ENCODE measurements at regions not wholly inside any gene's neighbourhood (a gene's known extent, or its start where the extent isn't known, plus 50 kb on each side); places are given as distances from the start of the nearest gene placed in this dataset.

DNA sequence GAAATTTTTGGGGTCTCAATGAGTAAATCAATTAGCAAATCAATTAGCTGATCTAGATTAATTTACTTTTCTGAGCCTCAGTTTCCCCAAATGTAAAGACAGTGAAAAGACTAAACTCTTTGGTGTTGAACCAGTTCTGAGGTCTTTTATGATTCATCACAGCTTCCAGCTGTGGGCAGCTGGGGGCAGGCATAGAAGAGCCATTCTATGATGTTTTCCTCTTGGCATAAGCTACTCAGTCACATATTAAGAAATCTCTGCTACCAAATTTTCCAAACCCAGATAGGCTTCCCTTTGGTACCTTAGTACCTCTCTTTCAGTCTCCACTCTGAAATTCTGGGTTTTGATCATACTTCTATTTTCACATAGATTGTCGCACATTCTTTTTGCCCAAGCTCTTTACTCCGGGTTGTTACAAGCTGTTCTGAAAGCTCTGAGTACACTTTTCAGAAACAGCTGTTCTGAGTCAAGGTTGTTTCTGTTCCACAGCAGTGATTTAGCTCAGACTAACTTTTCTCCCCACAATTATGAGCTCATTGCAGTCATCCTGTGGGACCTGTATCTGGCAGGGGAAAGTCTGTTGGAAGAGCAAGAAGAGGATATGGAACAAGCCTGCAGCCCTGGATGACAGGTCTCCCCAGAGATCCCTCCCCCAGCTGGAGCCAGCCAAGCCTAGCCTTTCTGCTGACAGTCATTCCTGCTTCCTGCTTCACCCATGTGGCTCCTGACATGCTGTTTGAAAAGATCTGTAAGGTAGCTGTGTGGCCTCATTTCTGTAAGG is 599.6 kb upstream of the GHITM start:
- no peaks in the 10 kb centered on the region for H3K9me1 ChIP-seq (replicated peaks; ENCODE audit: control insufficient read depth, extremely low read depth, insufficient read depth, low read length)
- DNase-seq (ENCODE audit: low read depth, low spot score) = no peak

DNA sequence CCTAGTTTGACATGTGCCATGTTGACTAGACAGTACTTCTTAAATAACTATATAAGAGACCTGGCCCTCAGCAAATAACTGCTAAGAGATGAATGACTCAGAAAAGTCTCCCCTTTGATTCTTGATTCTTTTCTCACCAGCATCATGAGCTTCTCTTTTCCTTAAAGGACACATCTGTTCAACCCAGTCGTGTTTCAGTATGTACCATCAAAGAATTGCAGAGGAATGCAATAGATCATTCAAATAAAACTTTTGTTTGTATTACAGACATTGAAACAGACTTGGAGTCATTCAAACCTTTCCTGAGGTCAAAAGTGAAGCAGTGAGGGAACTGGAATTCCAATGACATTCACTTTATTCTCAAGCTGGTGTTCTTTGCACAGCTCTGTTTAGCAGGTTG is 598.3 kb upstream of the GHITM start:
- no peak overlapping the region for H3K27ac ChIP-seq (ENCODE audit: insufficient read depth, low read depth, low read length)
- ChIA-PET POLR2A (no interaction called here), CTCF (interaction anchor here (1.4 kb wide), 1 partner anchor 330 kb away, joined by 3 read pairs; no protein-coding TSS in a partner anchor)
- peaks cover 6% of the 10 kb centered on the region for H3K4me1 ChIP-seq (ENCODE audit: control insufficient read depth, extremely low read depth, insufficient read depth, low read length)
- intact Hi-C loops (cut with micrococcal nuclease) (no loop called here), dilution Hi-C loops (cut with MboI; ENCODE audit: extremely low pct_ligation_motif_present, low sequenced_read_pairs) (no loop called here)
- no peaks in the 10 kb centered on the region for H3K9me3 ChIP-seq (replicated peaks; ENCODE audit: control insufficient read depth, insufficient read depth, low read length)
- no peaks in the 10 kb centered on the region for H3K79me2 ChIP-seq (ENCODE audit: control insufficient read depth, insufficient read depth, low read length)
- H4K20me1 ChIP-seq (replicated peaks; ENCODE audit: control insufficient read depth, extremely low read depth, insufficient read depth, low read length) = no peaks in the 10 kb centered on the region
- H3K36me3 ChIP-seq (ENCODE audit: control insufficient read depth in 2 of 2, extremely low read depth in 1 of 2, insufficient read depth in 2 of 2, low read length in 2 of 2) = no peaks in the 10 kb centered on the region
- H3K9me1 ChIP-seq (replicated peaks; ENCODE audit: control insufficient read depth, extremely low read depth, insufficient read depth, low read length) = no peaks in the 10 kb centered on the region
- no peak overlapping the region for H3K9ac ChIP-seq (replicated peaks; ENCODE audit: extremely low read depth, insufficient read depth, low read length)
- H3K27me3 ChIP-seq (ENCODE audit: control insufficient read depth in 2 of 2, insufficient read depth in 2 of 2, low read length in 2 of 2) = no peaks in the 10 kb centered on the region
- no peak overlapping the region for H3K4me3 ChIP-seq (replicated peaks in 1 of 3; ENCODE audit: insufficient read depth in 1 of 3, low read depth in 1 of 3, low read length in 3 of 3)
- DNase-seq (ENCODE audit: low read depth, low spot score) (peak; percentile 15), FAIRE-seq (no peak)
- H3K4me2 ChIP-seq (ENCODE audit: insufficient read depth, low read length) = no peak overlapping the region
- no peak overlapping the region for H2AFZ ChIP-seq (ENCODE audit: low read depth, low read length)
- no TSS peak for BruUV-seq (replicated peaks)
- no peak for TF ChIP-seq JUN (IDR thresholded peaks at IDR 0.05; ENCODE audit: borderline replicate concordance, insufficient read depth, insufficient read length, low read depth)
- no peak for TF ChIP-seq POLR2AphosphoS5 (IDR thresholded peaks at IDR 0.05; ENCODE audit: insufficient read depth, low read depth, low read length)
- no peak for TF ChIP-seq POLR2A (IDR thresholded peaks at IDR 0.05; ENCODE audit: low read depth, low read length)
- no peak for TF ChIP-seq EZH2 (IDR thresholded peaks at IDR 0.05; ENCODE audit: borderline replicate concordance, low read depth, low read length, severe bottlenecking)
- no peak for TF ChIP-seq MYC (IDR thresholded peaks at IDR 0.05; ENCODE audit: low read depth, low read length)
- TF ChIP-seq, protein P1, sequence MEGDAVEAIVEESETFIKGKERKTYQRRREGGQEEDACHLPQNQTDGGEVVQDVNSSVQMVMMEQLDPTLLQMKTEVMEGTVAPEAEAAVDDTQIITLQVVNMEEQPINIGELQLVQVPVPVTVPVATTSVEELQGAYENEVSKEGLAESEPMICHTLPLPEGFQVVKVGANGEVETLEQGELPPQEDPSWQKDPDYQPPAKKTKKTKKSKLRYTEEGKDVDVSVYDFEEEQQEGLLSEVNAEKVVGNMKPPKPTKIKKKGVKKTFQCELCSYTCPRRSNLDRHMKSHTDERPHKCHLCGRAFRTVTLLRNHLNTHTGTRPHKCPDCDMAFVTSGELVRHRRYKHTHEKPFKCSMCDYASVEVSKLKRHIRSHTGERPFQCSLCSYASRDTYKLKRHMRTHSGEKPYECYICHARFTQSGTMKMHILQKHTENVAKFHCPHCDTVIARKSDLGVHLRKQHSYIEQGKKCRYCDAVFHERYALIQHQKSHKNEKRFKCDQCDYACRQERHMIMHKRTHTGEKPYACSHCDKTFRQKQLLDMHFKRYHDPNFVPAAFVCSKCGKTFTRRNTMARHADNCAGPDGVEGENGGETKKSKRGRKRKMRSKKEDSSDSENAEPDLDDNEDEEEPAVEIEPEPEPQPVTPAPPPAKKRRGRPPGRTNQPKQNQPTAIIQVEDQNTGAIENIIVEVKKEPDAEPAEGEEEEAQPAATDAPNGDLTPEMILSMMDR (IDR thresholded peaks at IDR 0.05; ENCODE audit: extremely low read depth in 1 of 2, insufficient read depth in 1 of 2, low read depth in 1 of 2, low read length in 2 of 2) = no peak
- TF ChIP-seq, protein P2, sequence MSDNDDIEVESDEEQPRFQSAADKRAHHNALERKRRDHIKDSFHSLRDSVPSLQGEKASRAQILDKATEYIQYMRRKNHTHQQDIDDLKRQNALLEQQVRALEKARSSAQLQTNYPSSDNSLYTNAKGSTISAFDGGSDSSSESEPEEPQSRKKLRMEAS (IDR thresholded peaks at IDR 0.05; ENCODE audit: insufficient read depth, insufficient read length) = no peak
- no peak for TF ChIP-seq FOS (IDR thresholded peaks at IDR 0.05; ENCODE audit: borderline replicate concordance, insufficient read depth, low read length)
- TF ChIP-seq GATA2 (IDR thresholded peaks at IDR 0.05; ENCODE audit: insufficient read depth, insufficient read length, low read depth, low read length) = no peak

More for the DNA sequence above, 599.6 kb upstream of the GHITM start:
- intact Hi-C loops (cut with micrococcal nuclease) (no loop called here), dilution Hi-C loops (cut with MboI; ENCODE audit: extremely low pct_ligation_motif_present, low sequenced_read_pairs) (no loop called here)
- no TSS peak for BruUV-seq (replicated peaks)
- no peak for FAIRE-seq
- no peak for TF ChIP-seq MYC (IDR thresholded peaks at IDR 0.05; ENCODE audit: low read depth, low read length)
- no peak for TF ChIP-seq POLR2AphosphoS5 (IDR thresholded peaks at IDR 0.05; ENCODE audit: insufficient read depth, low read depth, low read length)
- TF ChIP-seq GATA2 (IDR thresholded peaks at IDR 0.05; ENCODE audit: insufficient read depth, insufficient read length, low read depth, low read length) = no peak
- TF ChIP-seq, protein P2 (IDR thresholded peaks at IDR 0.05; ENCODE audit: insufficient read depth, insufficient read length) = no peak
- no peak for TF ChIP-seq EZH2 (IDR thresholded peaks at IDR 0.05; ENCODE audit: borderline replicate concordance, low read depth, low read length, severe bottlenecking)
- TF ChIP-seq POLR2A (IDR thresholded peaks at IDR 0.05; ENCODE audit: low read depth, low read length) = no peak
- Histone ChIP-seq H3K9ac (replicated peaks; ENCODE audit: extremely low read depth, insufficient read depth, low read length) (no peak overlapping the region), H2AFZ (ENCODE audit: low read depth, low read length) (peak overlapping the region; percentile 3), H3K9me3 (replicated peaks; ENCODE audit: control insufficient read depth, insufficient read depth, low read length) (no peaks in the 10 kb centered on the region), H3K36me3 (ENCODE audit: control insufficient read depth in 2 of 2, extremely low read depth in 1 of 2, insufficient read depth in 2 of 2, low read length in 2 of 2) (no peaks in the 10 kb centered on the region), H3K4me1 (ENCODE audit: control insufficient read depth, extremely low read depth, insufficient read depth, low read length) (no peaks in the 10 kb centered on the region), H3K27ac (ENCODE audit: insufficient read depth, low read depth, low read length) (no peak overlapping the region), H3K4me3 (replicated peaks in 1 of 3; ENCODE audit: insufficient read depth in 1 of 3, low read depth in 1 of 3, low read length in 3 of 3) (no peak overlapping the region), H3K27me3 (ENCODE audit: control insufficient read depth in 2 of 2, insufficient read depth in 2 of 2, low read length in 2 of 2) (no peaks in the 10 kb centered on the region), H3K79me2 (ENCODE audit: control insufficient read depth, insufficient read depth, low read length) (no peaks in the 10 kb centered on the region), H3K4me2 (ENCODE audit: insufficient read depth, low read length) (no peak overlapping the region), H4K20me1 (replicated peaks; ENCODE audit: control insufficient read depth, extremely low read depth, insufficient read depth, low read length) (no peaks in the 10 kb centered on the region)
- ChIA-PET CTCF (interaction anchor here (1.2 to 1.3 kb wide), 2 partner anchors 8 to 20 kb away, joined by 3 read pairs; no protein-coding TSS in a partner anchor), POLR2A (no interaction called here)

Data from endothelial cell of umbilical vein (primary cell).